ENCODE measurements at regions not wholly inside any gene's neighbourhood (a gene's known extent, or its start where the extent isn't known, plus 50 kb on each side); places are given as distances from the start of the nearest gene placed in this dataset.

GRCh38 chr9:25308549-25308948 lies 369.7 kb downstream of the TUSC1 start:
- TF ChIP-seq, protein P1, sequence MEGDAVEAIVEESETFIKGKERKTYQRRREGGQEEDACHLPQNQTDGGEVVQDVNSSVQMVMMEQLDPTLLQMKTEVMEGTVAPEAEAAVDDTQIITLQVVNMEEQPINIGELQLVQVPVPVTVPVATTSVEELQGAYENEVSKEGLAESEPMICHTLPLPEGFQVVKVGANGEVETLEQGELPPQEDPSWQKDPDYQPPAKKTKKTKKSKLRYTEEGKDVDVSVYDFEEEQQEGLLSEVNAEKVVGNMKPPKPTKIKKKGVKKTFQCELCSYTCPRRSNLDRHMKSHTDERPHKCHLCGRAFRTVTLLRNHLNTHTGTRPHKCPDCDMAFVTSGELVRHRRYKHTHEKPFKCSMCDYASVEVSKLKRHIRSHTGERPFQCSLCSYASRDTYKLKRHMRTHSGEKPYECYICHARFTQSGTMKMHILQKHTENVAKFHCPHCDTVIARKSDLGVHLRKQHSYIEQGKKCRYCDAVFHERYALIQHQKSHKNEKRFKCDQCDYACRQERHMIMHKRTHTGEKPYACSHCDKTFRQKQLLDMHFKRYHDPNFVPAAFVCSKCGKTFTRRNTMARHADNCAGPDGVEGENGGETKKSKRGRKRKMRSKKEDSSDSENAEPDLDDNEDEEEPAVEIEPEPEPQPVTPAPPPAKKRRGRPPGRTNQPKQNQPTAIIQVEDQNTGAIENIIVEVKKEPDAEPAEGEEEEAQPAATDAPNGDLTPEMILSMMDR (optimal IDR thresholded peaks at IDR 0.05 in 1 of 3, IDR thresholded peaks at IDR 0.05 in 1 of 3, conservative IDR thresholded peaks at IDR 0.05 in 1 of 3; ENCODE audit: extremely low read depth in 1 of 3, insufficient read depth in 2 of 3, low read length in 3 of 3) = no peak
- no peak for TF ChIP-seq EZH2 (IDR thresholded peaks at IDR 0.05; ENCODE audit: low read length)
